EH (cell line): ENCODE measurements at regions not wholly inside any gene's neighbourhood (a gene's known extent, or its start where the extent isn't known, plus 50 kb on each side); places are given as distances from the start of the nearest gene placed in this dataset.
A peak's percentile ranks its signal among the peaks of the same experiment; 100 is the strongest.
"Not testable (repeated sequence)": the region's sequence is repeated elsewhere in the genome, so short reads cannot be mapped to it uniquely, and the experiment has no call there.

Experiments
- DNase-seq: peaks from one replicate; pipeline ENCODE4 v3.0.0-alpha.2; 2015; ENCODE audit warnings: low read depth

- DNase-seq, result not testable (repeated sequence)
Observed at GRCh38 chr12:54799966-54800365, 54.4 kb upstream of the MUCL1 start.

- DNase-seq, result no peak
Observed at GRCh38 chr12:54798651-54799050, 55.7 kb upstream of the MUCL1 start.

GRCh38 chr12:54796991-54797390 lies 57.3 kb upstream of the MUCL1 start:
- DNase-seq, result no peak

GRCh38 chr12:54795644-54796043 lies 58.7 kb upstream of the MUCL1 start:
- no peak for DNase-seq

GRCh38 chr12:54786081-54786480 lies 68.2 kb upstream of the MUCL1 start:
- no peak for DNase-seq

- no peak for DNase-seq
Observed at GRCh38 chr12:54784115-54784514, 70.2 kb upstream of the MUCL1 start.

GRCh38 chr12:54777031-54777430 lies 77.3 kb upstream of the MUCL1 start:
- DNase-seq, result not testable (repeated sequence)

- DNase-seq, result no peak
Observed at GRCh38 chr12:54773593-54773992, 80.7 kb upstream of the MUCL1 start.

GRCh38 chr12:54765652-54766051 lies 88.7 kb upstream of the MUCL1 start:
- DNase-seq, result no peak

GRCh38 chr12:54762390-54762789 lies 91.9 kb upstream of the MUCL1 start:
- DNase-seq, result no peak

- peak; percentile 36 for DNase-seq
Observed at GRCh38 chr12:54759751-54760150, 94.6 kb upstream of the MUCL1 start.

- no peak for DNase-seq
Observed at GRCh38 chr12:54751493-54751892, 102.8 kb upstream of the MUCL1 start.

- peak; percentile 54 for DNase-seq
Observed at GRCh38 chr12:54749191-54749818, 101.1 kb upstream of the DCD start.

- no peak for DNase-seq
Observed at GRCh38 chr12:54744590-54744989, 96.4 kb upstream of the DCD start.

GRCh38 chr12:54740882-54741281 lies 92.7 kb upstream of the DCD start:
- no peak for DNase-seq

- DNase-seq, result no peak
Observed at GRCh38 chr12:54736549-54736948, 88.4 kb upstream of the DCD start.

GRCh38 chr12:54734196-54734950 lies 86.2 kb upstream of the DCD start:
- DNase-seq, result no peak

- DNase-seq, result peak; percentile 15
Observed at GRCh38 chr12:54725233-54725843, 77.2 kb upstream of the DCD start.

GRCh38 chr12:54723379-54724256 lies 75.5 kb upstream of the DCD start:
- DNase-seq, result peak; percentile 30

GRCh38 chr12:54721312-54721711 lies 73.1 kb upstream of the DCD start:
- no peak for DNase-seq

GRCh38 chr12:54719691-54720090 lies 71.5 kb upstream of the DCD start:
- no peak for DNase-seq

- DNase-seq, result no peak
Observed at GRCh38 chr12:54716261-54716660, 68.1 kb upstream of the DCD start.
